H1 (cell line): ENCODE measurements at regions not wholly inside any gene's neighbourhood (a gene's known extent, or its start where the extent isn't known, plus 50 kb on each side); places are given as distances from the start of the nearest gene placed in this dataset.

ENCODE experiments used
- ATF2 ChIP-seq: IDR thresholded peaks from 2 replicates; pipeline ENCODE4 v1.6.1; 2012; ENCODE audit warnings: low read length, inconsistent platforms
- CEBPB ChIP-seq: IDR thresholded peaks from 2 replicates; pipeline ENCODE4 v1.6.1; 2012; ENCODE audit warnings: low read depth, low read length
- CTCF ChIP-seq, 3 experiments: IDR thresholded peaks; 1 replicate in 2 of 3; 2 replicates in 1 of 3; pipeline versions ENCODE4 v1.5.1 to v1.6.1; 2011; ENCODE audit warnings: low read length in 3 of 3, mild to moderate bottlenecking in 3 of 3, inconsistent platforms in 2 of 3, low read depth in 1 of 3, moderate library complexity in 1 of 3; ENCODE audit not compliant: insufficient read depth in 1 of 3; ENCODE audit errors: control extremely low read depth in 1 of 3
- EZH2 ChIP-seq: fragments of 200-600 bp; sonication (generic); IDR thresholded peaks from 2 replicates; pipeline ENCODE4 v1.7.1; 2012; ENCODE audit warnings: low read depth, mild to moderate bottlenecking, moderate library complexity, low read length, inconsistent platforms; ENCODE audit not compliant: severe bottlenecking
- PHF8 ChIP-seq: fragments of 200-600 bp; sonication (generic); conservative IDR thresholded peaks from 2 replicates; pipeline ENCODE4 v1.7.1; 2012; ENCODE audit warnings: low read depth, mild to moderate bottlenecking, inconsistent platforms, low read length, moderate library complexity
- POLR2A ChIP-seq, 2 experiments: IDR thresholded peaks; 1 replicate in 1 of 2; 2 replicates in 1 of 2; pipeline ENCODE4 v1.6.1; 2011; ENCODE audit warnings: low read depth in 2 of 2, low read length in 2 of 2, mild to moderate bottlenecking in 2 of 2; ENCODE audit errors: control extremely low read depth in 1 of 2
- POLR2AphosphoS5 ChIP-seq: IDR thresholded peaks from 2 replicates; pipeline ENCODE4 v1.6.1; 2011; ENCODE audit warnings: low read depth, low read length
- RNF2 ChIP-seq: fragments of 200-900, 300-1000 bp; sonication (generic); IDR thresholded peaks from 2 replicates; pipeline ENCODE4 v1.7.1; 2016; ENCODE audit warnings: borderline replicate concordance, low read depth, mild to moderate bottlenecking, antibody characterized with exemption, low read length; ENCODE audit not compliant: poor library complexity, severe bottlenecking; ENCODE audit errors: missing control alignments
- SIX5 ChIP-seq: IDR thresholded peaks from 2 replicates; pipeline ENCODE4 v1.6.1; 2011; ENCODE audit warnings: mild to moderate bottlenecking, low read depth, low read length
- TAF1 ChIP-seq: IDR thresholded peaks from 2 replicates; pipeline ENCODE4 v1.6.1; 2011; ENCODE audit warnings: mild to moderate bottlenecking, low read depth, low read length
- TCF12 ChIP-seq: IDR thresholded peaks from 2 replicates; pipeline ENCODE4 v1.6.1; 2011; ENCODE audit warnings: low read depth, mild to moderate bottlenecking, low read length
- ZNF274 ChIP-seq: IDR thresholded peaks from 2 replicates; pipeline ENCODE4 v1.7.0; 2012; ENCODE audit warnings: low read length, borderline replicate concordance; ENCODE audit errors: extremely low read depth

- TF ChIP-seq ATF2 (no peak), SIX5 (no peak), EZH2 (no peak), CTCF (IDR thresholded peaks at IDR 0.05; ENCODE audit: control extremely low read depth in 1 of 3, insufficient read depth in 1 of 3, low read depth in 1 of 3, low read length in 3 of 3) (no peak), POLR2AphosphoS5 (no peak), ZNF274 (no peak), TAF1 (no peak), POLR2A (IDR thresholded peaks at IDR 0.05; ENCODE audit: control extremely low read depth in 1 of 2, low read depth in 2 of 2, low read length in 2 of 2) (no peak), TCF12 (no peak), CEBPB (no peak), RNF2 (no peak), PHF8 (no peak)
Observed at GRCh38 chr6:105561486-105561885, 158.6 kb upstream of the PREP start.
